Psoas muscle (tissue), 7 donors: ENCODE measurements at regions not wholly inside any gene's neighbourhood (a gene's known extent, or its start where the extent isn't known, plus 50 kb on each side); places are given as distances from the start of the nearest gene placed in this dataset.

Experiments used
- ATAC-seq, 4 donors: fragments of 200-7000 bp; cut with Tn5 transposase; one replicate each; pipeline ENCODE4 v1.9.1; 2020; ENCODE audit warnings: moderate library complexity in 3 of 4, mild to moderate bottlenecking in 2 of 4
- DNase-seq, 2 donors: peaks; one replicate each; pipeline ENCODE4 v3.0.0-alpha.2; 2020
- H3K27ac ChIP-seq: fragments of 200-600 bp; one replicate; pipeline ENCODE4 v1.8.0; 2022
- H3K27me3 ChIP-seq, 3 donors: fragments of 200-600 bp in 1 of 3; one replicate each; pipeline versions ENCODE4 v1.6.1 to v1.8.0; 2013 to 2022; ENCODE audit warnings: low read length in 2 of 3, mild to moderate bottlenecking in 2 of 3, moderate library complexity in 1 of 3; ENCODE audit not compliant: insufficient read depth in 3 of 3
- H3K36me3 ChIP-seq, 2 donors: fragments of 200-600 bp in 1 of 2; one replicate each; pipeline versions ENCODE4 v1.6.1 to v1.8.0; 2013 to 2022; ENCODE audit warnings: low read depth in 1 of 2, mild to moderate bottlenecking in 1 of 2, moderate library complexity in 1 of 2; ENCODE audit not compliant: insufficient read depth in 1 of 2
- H3K4me1 ChIP-seq: fragments of 200-600 bp; one replicate; pipeline ENCODE4 v1.8.0; 2022
- H3K4me3 ChIP-seq: fragments of 200-600 bp; one replicate; pipeline ENCODE4 v1.8.0; 2022; ENCODE audit warnings: mild to moderate bottlenecking
- H3K9me3 ChIP-seq: fragments of 200-600 bp; one replicate; pipeline ENCODE4 v1.8.0; 2022
- CTCF ChIP-seq: fragments of 200-600 bp; IDR thresholded peaks from one replicate; pipeline ENCODE4 v1.8.0; 2022; ENCODE audit warnings: antibody characterized with exemption
- WGBS, 3 donors: extraction: QIAGEN DNeasy Blood & Tissue Kit; methylation state at CpG; one replicate each; pipeline versions ENCODE4 v1.1.6 to v1.1.7; 2013; 5-methylcytosine and 5-hydroxymethylcytosine counted together
- intact Hi-C, 2 donors: fragments of 100-400 bp; cut with DNase I; formaldehyde crosslinking; loops; one replicate each; pipeline versions ENCODE4 v1.11.0 to v1.14.2; 2022
- donor health status: healthy with polysubstance abuse.
- donor health status: DM: no; HTN: no; CAD: no; lungs with moderate emphysema.
- donor health status: Bipolar disorder and iron deficiency.
- donor health status: healthy.
- donor health status: DM: yes; HTN: yes; CAD: no.
- donor health status: DM: no; HTN: no; CAD: no.
- donor health status: DM: yes; HTN: yes; CAD: no.

GRCh38 chr6:126797981-126798380, 320.5 kb upstream of the RSPO3 start:
- ATAC-seq (no peak), DNase-seq (no peak)
- 85 to 88% (median 87%) methylated on average over 2 of the region's 2 CpGs for WGBS, 3 donors
- no peaks in the 10 kb centered on the region for H3K36me3 ChIP-seq
- intact Hi-C loops, result no loop called here
- H3K27me3 ChIP-seq, result no peaks in the 10 kb centered on the region
- no peak overlapping the region for H3K4me3 ChIP-seq
- no peaks in the 10 kb centered on the region for H3K9me3 ChIP-seq
- no peak overlapping the region for H3K27ac ChIP-seq
- TF ChIP-seq CTCF, result no peak
- H3K4me1 ChIP-seq, result no peaks in the 10 kb centered on the region

GRCh38 chr6:126803769-126804168, 314.7 kb upstream of the RSPO3 start:
- Histone ChIP-seq H3K4me1 (no peaks in the 10 kb centered on the region), H3K36me3 (no peaks in the 10 kb centered on the region), H3K4me3 (no peak overlapping the region), H3K27ac (no peak overlapping the region), H3K27me3 (no peaks in the 10 kb centered on the region), H3K9me3 (no peaks in the 10 kb centered on the region)
- no peak for DNase-seq
- WGBS, 3 donors, result 68 to 74% (median 70%) methylated on average over 3 of the region's 3 CpGs
- intact Hi-C loops, result loop anchor here (2.0 to 10.0 kb wide), 5 partner anchors 271 to 461 kb away; partner anchors contain the start of genes RNF146 (in 1 of the 2) and RSPO3 (in 1 of the 2)
- no peak for ATAC-seq
- TF ChIP-seq CTCF, result no peak

- peak; percentile 68 for TF ChIP-seq CTCF
- peak; percentile 48 to 91 (median 61) for ATAC-seq
- Histone ChIP-seq H3K4me3 (no peak overlapping the region), H3K4me1 (no peaks in the 10 kb centered on the region), H3K27ac (no peak overlapping the region), H3K36me3 (no peaks in the 10 kb centered on the region), H3K9me3 (no peaks in the 10 kb centered on the region), H3K27me3 (no peaks in the 10 kb centered on the region)
- 50 to 60% (median 52%) methylated on average over 5 of the region's 5 CpGs for WGBS, 3 donors
- intact Hi-C loops, result loop anchor here (2.0 to 10.0 kb wide), 5 partner anchors 270 to 460 kb away; partner anchors contain the start of genes RNF146 (in 1 of the 2) and RSPO3 (in 1 of the 2)
- no peak for DNase-seq
Measured at GRCh38 chr6:126804332-126805064, 314.0 kb upstream of the RSPO3 start.

- no peak for TF ChIP-seq CTCF
- Histone ChIP-seq H3K4me1 (no peaks in the 10 kb centered on the region), H3K9me3 (no peaks in the 10 kb centered on the region), H3K36me3 (no peaks in the 10 kb centered on the region), H3K27me3 (no peaks in the 10 kb centered on the region), H3K4me3 (no peak overlapping the region), H3K27ac (no peak overlapping the region)
- intact Hi-C loops, result loop anchor here in 1 of 2 donors (2.0 to 10.0 kb wide), 3 partner anchors 269 to 459 kb away; partner anchors contain the start of genes RNF146 and RSPO3
- DNase-seq (no peak), ATAC-seq (no peak)
- 68 to 71% (median 70%) methylated on average over 1 of the region's 1 CpG for WGBS, 3 donors
Measured at GRCh38 chr6:126805861-126806260, 312.6 kb upstream of the RSPO3 start.
